MM.1S (cell line): ENCODE measurements at regions not wholly inside any gene's neighbourhood (a gene's known extent, or its start where the extent isn't known, plus 50 kb on each side); places are given as distances from the start of the nearest gene placed in this dataset.

Experiments used
- CTCF ChIP-seq: fragments of 300-600 bp; sonication (generic); IDR thresholded peaks from 2 replicates; pipeline ENCODE4 v1.5.1; 2016; ENCODE audit warnings: antibody characterized with exemption, low read length, mixed read lengths
- EZH2 ChIP-seq: fragments of 300-600 bp; sonication (generic); optimal IDR thresholded peaks from 2 replicates; pipeline ENCODE3; 2017; ENCODE audit warnings: low read depth, mild to moderate bottlenecking, antibody characterized with exemption, low read length, mixed read lengths

GRCh38 chr3:154801729-154802128, 278.4 kb upstream of the MME start:
- TF ChIP-seq CTCF (no peak), EZH2 (no peak)
